SK-N-SH (cell line): ENCODE measurements at regions not wholly inside any gene's neighbourhood (a gene's known extent, or its start where the extent isn't known, plus 50 kb on each side); places are given as distances from the start of the nearest gene placed in this dataset.

ENCODE experiments used
- CTCF ChIA-PET: fragments of 300-600, 350-600 bp; formaldehyde crosslinking; extraction: SDS; loops from one replicate; lab custom pipeline; 2021; lab: Yijun Ruan, JAX
- POLR2A ChIA-PET: fragments of 350-600 bp; sonication (Branson Sonifier 250); formaldehyde crosslinking; extraction: SDS; loops from one replicate; lab custom pipeline; 2020; ENCODE audit warnings: antibody characterized with exemption, inconsistent platforms; lab: Yijun Ruan, JAX
- DNase-seq: peaks from one replicate; pipeline ENCODE4 v3.0.0; 2012
- H2AFZ ChIP-seq: fragments of 200-600 bp; sonication (generic); 2 replicates; pipeline ENCODE4 v1.8.1; 2016; ENCODE audit warnings: antibody characterized with exemption, mild to moderate bottlenecking, low read depth
- H3F3A ChIP-seq: fragments of 200-600 bp; sonication (generic); replicated peaks from 2 replicates; pipeline ENCODE3; 2016; ENCODE audit warnings: antibody characterized with exemption, mild to moderate bottlenecking; ENCODE audit not compliant: insufficient read depth
- H3K27ac ChIP-seq, 2 experiments: fragments of 200-500 bp in 1 of 2; fragments of 200-600 bp in 1 of 2; sonication (Bioruptor generic) in 1 of 2; sonication (generic), shearing (Covaris generic) in 1 of 2; 2 replicates each; pipeline versions ENCODE4 v1.5.1 to v1.6.1; 2014 to 2016; ENCODE audit warnings: low read depth in 2 of 2, inconsistent platforms in 1 of 2, low read length in 1 of 2, mild to moderate bottlenecking in 1 of 2, mixed read lengths in 1 of 2
- H3K27me3 ChIP-seq: fragments of 200-600 bp; sonication (generic), shearing (Covaris generic); 2 replicates; pipeline ENCODE4 v1.6.1; 2016; ENCODE audit warnings: mixed run types; ENCODE audit not compliant: insufficient read depth
- H3K36me3 ChIP-seq, 2 experiments: fragments of 200-500 bp in 1 of 2; fragments of 200-600 bp in 1 of 2; sonication (Bioruptor generic) in 1 of 2; sonication (generic) in 1 of 2; replicated peaks in 1 of 2; 2 replicates each; pipeline versions ENCODE3 to v1.5.1; 2014 to 2016; ENCODE audit warnings: low read length in 1 of 2, mild to moderate bottlenecking in 1 of 2; ENCODE audit not compliant: insufficient read depth in 2 of 2, control insufficient read depth in 1 of 2
- H3K4me1 ChIP-seq, 2 experiments: fragments of 200-500 bp in 1 of 2; fragments of 200-600 bp in 1 of 2; sonication (Bioruptor generic) in 1 of 2; sonication (generic), shearing (Covaris generic) in 1 of 2; 2 replicates each; pipeline versions ENCODE4 v1.5.1 to v1.6.1; 2014 to 2016; ENCODE audit warnings: low read depth in 1 of 2, low read length in 1 of 2, mixed run types in 1 of 2; ENCODE audit not compliant: insufficient read depth in 2 of 2, control insufficient read depth in 1 of 2
- H3K4me2 ChIP-seq: fragments of 200-600 bp; sonication (generic), shearing (Covaris generic); 2 replicates; pipeline ENCODE4 v1.6.1; 2017; ENCODE audit warnings: mixed run types
- H3K4me3 ChIP-seq, 2 experiments: fragments of 200-500 bp in 1 of 2; fragments of 200-600 bp in 1 of 2; sonication (Bioruptor generic) in 1 of 2; sonication (generic), shearing (Covaris generic) in 1 of 2; 2 replicates each; pipeline versions ENCODE4 v1.5.1 to v1.8.1; 2014 to 2016; ENCODE audit warnings: low read depth in 2 of 2, inconsistent platforms in 1 of 2, low read length in 1 of 2, mild to moderate bottlenecking in 1 of 2, mixed read lengths in 1 of 2, moderate library complexity in 1 of 2
- H3K79me2 ChIP-seq: fragments of 200-600 bp; sonication (generic); 2 replicates; pipeline ENCODE4 v1.8.1; 2017; ENCODE audit warnings: mild to moderate bottlenecking; ENCODE audit not compliant: insufficient read depth
- H3K9ac ChIP-seq: fragments of 200-600 bp; sonication (generic); 2 replicates; pipeline ENCODE4 v1.6.1; 2017; ENCODE audit warnings: mixed run types
- H3K9me2 ChIP-seq: fragments of 200-600 bp; sonication (generic); 2 replicates; pipeline ENCODE4 v1.6.1; 2017; ENCODE audit warnings: mixed run types
- H3K9me3 ChIP-seq: fragments of 200-600 bp; sonication (generic); 2 replicates; pipeline ENCODE4 v1.6.1; 2017; ENCODE audit warnings: mixed run types, mild to moderate bottlenecking, moderate library complexity
- H4K20me1 ChIP-seq: fragments of 200-600 bp; sonication (generic); 2 replicates; pipeline ENCODE4 v1.6.1; 2017; ENCODE audit warnings: mild to moderate bottlenecking, mixed run types; ENCODE audit not compliant: insufficient read depth
- CHD2 ChIP-seq: fragments of 150-350 bp; IDR thresholded peaks from 2 replicates; pipeline ENCODE4 v1.6.1; 2018; ENCODE audit warnings: low read length; ENCODE audit not compliant: partially characterized antibody
- ELF1 ChIP-seq: IDR thresholded peaks from 2 replicates; pipeline ENCODE4 v1.4.0; 2012
- EP300 ChIP-seq, 2 experiments: IDR thresholded peaks; 2 replicates each; pipeline versions ENCODE4 v1.4.0 to v1.6.1; 2012; ENCODE audit warnings: borderline replicate concordance in 1 of 2, low read depth in 1 of 2, low read length in 1 of 2
- FOSL2 ChIP-seq: IDR thresholded peaks from 2 replicates; pipeline ENCODE4 v1.4.0; 2012; ENCODE audit warnings: low read depth, mild to moderate bottlenecking, moderate library complexity, borderline replicate concordance
- FOXM1 ChIP-seq: IDR thresholded peaks from 2 replicates; pipeline ENCODE4 v1.4.0; 2012; ENCODE audit warnings: low read depth, mild to moderate bottlenecking
- GABPA ChIP-seq: IDR thresholded peaks from 2 replicates; pipeline ENCODE4 v1.4.0; 2012; ENCODE audit warnings: low read depth, mild to moderate bottlenecking
- MXI1 ChIP-seq: IDR thresholded peaks from 2 replicates; pipeline ENCODE4 v1.6.1; 2012; ENCODE audit warnings: mild to moderate bottlenecking, low read depth, low read length, improper control_type of control experiment
- NRF1 ChIP-seq: IDR thresholded peaks from 2 replicates; pipeline ENCODE4 v1.6.1; 2012; ENCODE audit warnings: low read depth, mild to moderate bottlenecking, low read length
- PBX3 ChIP-seq: IDR thresholded peaks from 2 replicates; pipeline ENCODE4; 2012
- POLR2AphosphoS5 ChIP-seq: IDR thresholded peaks from 2 replicates; pipeline ENCODE4 v1.6.1; 2012; ENCODE audit warnings: low read depth, low read length
- RAD21 ChIP-seq: IDR thresholded peaks from 2 replicates; pipeline ENCODE4 v1.6.1; 2012; ENCODE audit warnings: mild to moderate bottlenecking, low read length
- RCOR1 ChIP-seq: fragments of 150-350 bp; IDR thresholded peaks from 2 replicates; pipeline ENCODE4 v1.6.1; 2017; ENCODE audit warnings: antibody characterized with exemption, low read length
- RXRA ChIP-seq: IDR thresholded peaks from 2 replicates; pipeline ENCODE4 v1.4.0; 2012; ENCODE audit warnings: low read depth, mild to moderate bottlenecking, borderline replicate concordance
- SMC3 ChIP-seq: IDR thresholded peaks from 2 replicates; pipeline ENCODE4 v1.6.1; 2012; ENCODE audit warnings: low read depth, low read length, improper control_type of control experiment
- TAF1 ChIP-seq: IDR thresholded peaks from 2 replicates; pipeline ENCODE4 v1.6.1; 2012; ENCODE audit warnings: low read depth, mild to moderate bottlenecking, low read length, moderate library complexity, borderline replicate concordance
- ZBTB33 ChIP-seq: IDR thresholded peaks from 2 replicates; pipeline ENCODE4 v1.4.0; 2012; ENCODE audit warnings: low read depth, borderline replicate concordance
- WGBS: methylation state at CpG from one replicate; pipeline ENCODE4 v1.1.6; 2017; ENCODE audit warnings: low lambda C conversion rate; 5-methylcytosine and 5-hydroxymethylcytosine counted together
- TF ChIP-seq, protein P1 (sequence below): IDR thresholded peaks from 2 replicates; pipeline ENCODE4 v1.4.0; 2012; ENCODE audit warnings: low read depth

DNA sequence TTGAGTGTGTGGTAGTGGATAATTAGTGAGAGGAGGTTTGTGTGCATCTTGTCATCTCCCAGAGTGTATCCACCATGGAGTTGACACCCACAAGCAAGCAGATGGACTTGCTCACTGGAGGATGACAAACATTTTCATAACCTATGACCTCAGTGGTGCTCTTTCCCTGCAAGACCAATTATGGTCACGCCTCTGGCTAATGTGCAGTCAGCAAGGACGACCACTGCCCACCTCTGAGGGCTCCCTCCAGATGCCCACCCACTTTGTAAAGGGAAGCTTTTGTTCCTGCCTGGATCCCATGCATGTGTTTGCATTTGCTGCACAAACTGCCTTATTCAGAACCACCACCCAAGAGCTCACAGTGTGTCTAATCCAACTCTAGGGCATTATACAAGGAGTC, 982.8 kb downstream of the TMEM121 start:
- H3K36me3 ChIP-seq = peaks cover 0 to 2% of the 10 kb centered on the region in 2 experiments

DNA sequence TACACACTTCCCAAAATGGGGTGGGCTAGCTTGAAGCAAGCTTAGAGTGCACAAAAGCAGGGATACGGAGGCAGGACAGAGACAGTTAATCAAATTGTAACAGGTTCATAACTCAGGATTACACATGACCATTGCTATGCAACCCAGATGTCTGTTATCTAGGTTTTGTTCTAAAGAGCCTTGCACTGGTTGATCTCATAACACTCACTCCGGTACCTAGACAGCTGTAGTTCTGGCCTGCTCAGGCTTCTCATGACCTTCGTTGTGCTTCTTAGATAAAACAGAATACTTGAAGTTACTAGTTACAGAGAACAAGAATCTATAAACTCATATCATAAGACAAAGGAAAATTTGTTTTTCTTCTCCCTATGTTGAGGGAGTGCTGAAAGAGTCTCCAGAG, 983.4 kb downstream of the TMEM121 start:
- POLR2A ChIA-PET = no interaction called here
- no peaks in the 10 kb centered on the region for H4K20me1 ChIP-seq
- H3K4me2 ChIP-seq = no peak overlapping the region
- H3K4me1 ChIP-seq = no peaks in the 10 kb centered on the region
- 76% methylated on average over 3 of the region's 3 CpGs for WGBS
- H2AFZ ChIP-seq = no peak overlapping the region
- TF ChIP-seq NRF1 (no peak), FOXM1 (no peak), TAF1 (no peak), FOSL2 (no peak), MXI1 (no peak), EP300 (IDR thresholded peaks at IDR 0.05; ENCODE audit: borderline replicate concordance in 1 of 2, low read depth in 1 of 2, low read length in 1 of 2) (no peak), RCOR1 (no peak)
- TF ChIP-seq, protein P1, sequence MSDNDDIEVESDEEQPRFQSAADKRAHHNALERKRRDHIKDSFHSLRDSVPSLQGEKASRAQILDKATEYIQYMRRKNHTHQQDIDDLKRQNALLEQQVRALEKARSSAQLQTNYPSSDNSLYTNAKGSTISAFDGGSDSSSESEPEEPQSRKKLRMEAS = no peak
- no peaks in the 10 kb centered on the region for H3K9me3 ChIP-seq
- CTCF ChIA-PET = interaction anchor here (2.6 kb wide), 1 partner anchor 9 kb away, joined by 9 read pairs; no protein-coding TSS in a partner anchor
- H3K9ac ChIP-seq = no peak overlapping the region
- H3F3A ChIP-seq = no peaks in the 10 kb centered on the region
- no peaks in the 10 kb centered on the region for H3K79me2 ChIP-seq
- H3K4me3 ChIP-seq = no peak overlapping the region
- no peak overlapping the region for H3K27ac ChIP-seq
- DNase-seq = no peak
- H3K9me2 ChIP-seq = no peaks in the 10 kb centered on the region
- H3K36me3 ChIP-seq = peaks cover 0 to 2% of the 10 kb centered on the region in 2 experiments
- no peaks in the 10 kb centered on the region for H3K27me3 ChIP-seq

More for the DNA sequence above, 982.8 kb downstream of the TMEM121 start:
- no peak for DNase-seq
- Histone ChIP-seq H3K27ac (no peak overlapping the region), H3K79me2 (no peaks in the 10 kb centered on the region), H3F3A (no peaks in the 10 kb centered on the region), H4K20me1 (no peaks in the 10 kb centered on the region), H2AFZ (no peak overlapping the region), H3K9ac (no peak overlapping the region), H3K4me1 (no peaks in the 10 kb centered on the region), H3K27me3 (no peaks in the 10 kb centered on the region), H3K9me2 (no peaks in the 10 kb centered on the region), H3K9me3 (no peaks in the 10 kb centered on the region), H3K4me3 (no peak overlapping the region), H3K4me2 (no peak overlapping the region)
- 67% methylated on average over 2 of the region's 2 CpGs for WGBS
- ChIA-PET POLR2A (no interaction called here), CTCF (interaction anchor here (0.7 to 2.6 kb wide), 6 partner anchors 9 to 111 kb away, joined by 3 to 9 read pairs (median 4); no protein-coding TSS in a partner anchor)
- no peak for TF ChIP-seq GABPA
- no peak for TF ChIP-seq CHD2
- TF ChIP-seq POLR2AphosphoS5 = no peak
- TF ChIP-seq ELF1 = no peak
- no peak for TF ChIP-seq PBX3
- no peak for TF ChIP-seq ZBTB33
- TF ChIP-seq RXRA = no peak
- no peak for TF ChIP-seq RAD21
- no peak for TF ChIP-seq SMC3
- TF ChIP-seq, all 33 proteins: peak for 0
